Right hindlimb (tissue), 1 donor: ENCODE measurements at regions not wholly inside any gene's neighbourhood (a gene's known extent, or its start where the extent isn't known, plus 50 kb on each side); places are given as distances from the start of the nearest gene placed in this dataset.
"Not testable (repeated sequence)": the region's sequence is repeated elsewhere in the genome, so short reads cannot be mapped to it uniquely, and the experiment has no call there.

Experiments
- DNase-seq: peaks from one replicate; pipeline ENCODE4 v3.0.0-alpha.2; 2018

DNA sequence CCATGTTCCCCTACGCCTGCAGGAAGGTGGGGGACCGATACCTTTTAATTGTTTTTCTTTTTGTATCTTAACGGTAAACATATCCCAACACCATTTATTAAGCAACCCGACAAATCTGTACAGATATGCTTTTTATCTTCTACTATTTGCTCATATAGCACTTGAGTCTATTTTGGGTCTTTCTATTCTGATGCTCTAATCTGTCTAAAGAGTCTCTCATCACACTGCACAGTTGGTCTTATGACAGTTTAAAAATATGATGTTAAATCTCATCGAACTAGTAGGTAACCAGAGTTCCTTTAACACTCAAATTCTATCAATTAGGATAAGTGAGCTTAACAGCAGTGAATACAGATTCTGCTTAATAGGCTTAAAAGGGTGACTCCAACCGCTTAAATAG is 111.6 kb downstream of the SOCS6 start:
- DNase-seq = no peak

DNA sequence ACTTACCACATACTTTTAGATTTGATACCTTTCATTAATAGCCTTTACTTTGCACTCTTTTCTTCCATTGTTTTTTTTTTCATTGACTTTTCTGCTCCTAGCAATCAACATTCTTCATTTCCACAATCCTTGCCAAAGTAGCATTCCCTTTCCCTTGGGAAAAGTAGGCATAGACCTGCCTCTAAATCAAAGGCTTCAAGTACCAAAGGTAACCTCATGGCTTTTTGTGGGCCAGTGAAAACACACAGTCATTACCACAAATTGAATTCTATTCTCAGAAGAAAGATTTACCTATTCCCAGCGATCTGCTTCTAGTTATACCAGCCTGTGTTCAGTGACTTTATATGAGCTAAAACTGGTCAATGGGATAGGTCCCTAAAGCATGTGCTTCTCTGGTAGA is 109.2 kb downstream of the SOCS6 start:
- no peak for DNase-seq

DNA sequence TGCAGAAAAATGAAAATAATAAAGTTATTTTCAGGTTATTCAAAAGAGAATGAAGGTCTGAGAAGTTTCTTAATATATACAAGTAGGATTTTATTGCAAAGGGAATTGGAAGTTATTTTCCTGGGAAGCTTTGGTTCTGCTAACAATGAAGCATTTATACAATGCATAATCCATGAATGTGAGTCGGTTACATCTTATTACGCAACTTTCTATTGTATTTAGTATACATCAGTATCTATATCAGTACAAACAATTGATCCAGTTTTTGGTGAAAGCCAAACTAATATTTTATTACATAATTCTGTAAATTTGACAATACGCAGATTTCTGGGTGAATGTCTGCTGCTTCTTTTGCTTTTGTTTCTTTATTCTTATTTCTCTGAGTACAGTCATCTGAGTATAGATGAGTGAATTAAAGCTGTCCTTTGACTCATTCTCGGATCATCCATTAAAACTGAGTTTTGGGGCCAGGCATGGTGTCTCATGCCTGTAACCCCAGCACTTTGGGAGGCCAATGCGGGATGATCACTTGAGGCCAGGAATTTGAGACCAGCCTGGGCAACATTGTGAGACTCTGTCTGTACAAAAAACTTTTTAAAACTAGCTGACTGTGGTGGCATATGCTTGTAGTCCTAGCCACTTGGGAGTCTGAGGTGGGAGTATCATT is 108.5 kb downstream of the SOCS6 start:
- no peak for DNase-seq

DNA sequence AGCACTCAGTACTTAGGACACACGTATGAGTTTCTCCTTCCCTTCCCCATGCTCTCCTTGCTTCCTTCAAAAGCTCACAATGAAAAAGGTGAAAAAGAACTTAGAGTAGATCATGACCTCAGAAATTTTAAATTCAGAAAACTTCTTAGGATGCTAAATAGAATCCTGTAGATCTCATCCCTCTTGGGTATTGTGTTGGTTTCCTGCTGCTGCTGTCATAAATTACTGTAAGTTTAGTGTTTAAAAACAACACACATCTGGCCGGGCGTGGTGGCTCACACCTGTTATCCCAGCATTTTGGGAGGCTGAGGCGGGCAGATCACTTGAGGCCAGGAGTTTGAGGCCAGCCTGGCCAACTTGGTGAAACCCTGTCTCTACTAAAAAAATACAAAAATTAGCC is 106.9 kb downstream of the SOCS6 start:
- not testable (repeated sequence) for DNase-seq

DNA sequence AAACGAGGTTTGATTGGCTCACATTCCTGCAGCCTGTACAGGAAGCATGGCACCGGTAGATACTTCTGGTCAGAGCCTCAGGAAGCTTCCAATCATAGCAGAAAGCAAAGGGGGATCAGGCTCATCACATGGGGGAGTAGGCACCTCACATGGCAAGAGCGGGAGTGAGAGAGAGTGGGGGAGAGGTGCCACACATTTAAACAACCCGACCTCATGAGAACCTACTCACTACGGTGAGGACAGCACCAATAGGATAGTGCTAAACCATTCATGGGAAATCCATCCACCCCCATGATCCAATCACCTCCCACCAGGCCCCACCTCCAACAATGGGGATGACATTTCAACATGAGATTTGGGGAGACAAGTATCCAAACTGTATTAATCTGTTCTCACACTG is 105.8 kb downstream of the SOCS6 start:
- no peak for DNase-seq

GRCh38 chr18:70390371-70391090 is 101.7 kb downstream of the SOCS6 start:
- DNase-seq = no peak

DNA sequence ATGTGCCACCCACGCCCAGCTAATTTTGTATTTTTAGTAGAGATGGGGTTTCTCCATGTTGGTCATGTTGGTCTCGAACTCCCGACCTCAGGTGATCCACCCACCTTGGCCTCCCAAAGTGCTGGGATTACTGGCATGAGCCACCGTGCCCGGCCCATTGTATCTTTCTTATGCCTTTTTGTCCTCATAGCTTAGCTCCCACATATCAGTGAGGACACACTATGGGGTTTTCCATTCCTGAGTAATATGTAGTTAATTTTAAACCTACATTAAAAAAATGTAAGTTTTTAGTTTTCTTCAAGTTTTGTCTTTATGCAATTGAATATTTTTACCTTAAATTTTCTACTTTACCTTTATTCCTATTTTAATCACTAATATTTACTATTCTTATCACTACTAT is 100.2 kb downstream of the SOCS6 start:
- DNase-seq = not testable (repeated sequence)

GRCh38 chr18:70387027-70387426 is 98.2 kb downstream of the SOCS6 start:
- no peak for DNase-seq

- no peak for DNase-seq
Observed at GRCh38 chr18:70386582-70386981, 97.7 kb downstream of the SOCS6 start.

DNA sequence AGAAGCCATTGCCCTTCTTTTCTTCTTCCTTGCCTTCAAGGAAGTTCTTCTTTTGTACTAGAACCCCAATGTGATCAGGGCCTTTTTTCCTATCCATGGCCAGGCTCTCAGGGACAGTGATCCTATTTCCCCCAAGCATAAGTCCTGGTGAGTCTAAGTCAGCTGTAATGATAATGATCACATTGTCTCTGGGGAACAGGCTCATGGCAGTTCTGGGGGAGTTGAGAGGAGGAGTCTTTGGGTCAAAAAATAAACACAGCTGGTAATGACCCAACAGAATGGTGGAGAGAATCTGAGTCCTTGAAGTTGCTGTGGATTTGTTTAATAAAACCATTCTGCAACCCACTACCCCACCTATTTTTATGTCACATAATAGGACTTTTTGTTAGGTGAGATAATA is 96.6 kb downstream of the SOCS6 start:
- DNase-seq = no peak

- no peak for DNase-seq
Observed at GRCh38 chr18:70384181-70384790, 95.4 kb downstream of the SOCS6 start.

GRCh38 chr18:70382992-70383717 is 94.3 kb downstream of the SOCS6 start:
- no peak for DNase-seq

- no peak for DNase-seq
Observed at GRCh38 chr18:70382017-70382416, 93.2 kb downstream of the SOCS6 start.

- DNase-seq = no peak
Observed at GRCh38 chr18:70380915-70381896, 92.4 kb downstream of the SOCS6 start.
